Endothelial cell (in vitro differentiated cells): ENCODE measurements at regions not wholly inside any gene's neighbourhood (a gene's known extent, or its start where the extent isn't known, plus 50 kb on each side); places are given as distances from the start of the nearest gene placed in this dataset.

Experiments used
- DNase-seq: peaks from one replicate; pipeline ENCODE4 v3.0.0; 2021; ENCODE audit warnings: low spot score
- H3K27ac Mint-ChIP-seq: one replicate; pipeline ENCODE4 v1.8.0; 2021; ENCODE audit warnings: mixed read lengths, inconsistent platforms; ENCODE audit not compliant: unreplicated experiment
- H3K27me3 Mint-ChIP-seq: one replicate; pipeline ENCODE4 v1.8.0; 2021; ENCODE audit warnings: mild to moderate bottlenecking, moderate library complexity, mixed read lengths, inconsistent platforms; ENCODE audit not compliant: unreplicated experiment
- H3K36me3 Mint-ChIP-seq: one replicate; pipeline ENCODE4 v1.8.0; 2021; ENCODE audit warnings: mild to moderate bottlenecking, low read depth, mixed read lengths, inconsistent platforms; ENCODE audit not compliant: unreplicated experiment
- H3K4me1 Mint-ChIP-seq: one replicate; pipeline ENCODE4 v1.8.0; 2021; ENCODE audit warnings: mild to moderate bottlenecking, mixed read lengths, inconsistent platforms; ENCODE audit not compliant: unreplicated experiment
- H3K4me3 Mint-ChIP-seq: one replicate; pipeline ENCODE4 v1.8.0; 2021; ENCODE audit warnings: mild to moderate bottlenecking, mixed read lengths, inconsistent platforms; ENCODE audit not compliant: unreplicated experiment
- H3K9me3 Mint-ChIP-seq: one replicate; pipeline ENCODE4 v1.8.0; 2021; ENCODE audit warnings: mixed read lengths, inconsistent platforms; ENCODE audit not compliant: unreplicated experiment
- CTCF ChIP-seq: fragments of 200-600 bp; sonication (generic); IDR thresholded peaks from one replicate; pipeline ENCODE4 v1.5.0; 2021; ENCODE audit warnings: antibody characterized with exemption; ENCODE audit not compliant: unreplicated experiment

GRCh38 chr4:159837071-159837470 is 734.2 kb downstream of the RAPGEF2 start:
- Mint-ChIP-seq H3K27ac (no peak overlapping the region), H3K36me3 (no peaks in the 10 kb centered on the region), H3K27me3 (no peaks in the 10 kb centered on the region), H3K9me3 (no peaks in the 10 kb centered on the region), H3K4me3 (no peak overlapping the region), H3K4me1 (no peaks in the 10 kb centered on the region)
- DNase-seq = no peak
- no peak for TF ChIP-seq CTCF

GRCh38 chr4:159855731-159856130 is 752.9 kb downstream of the RAPGEF2 start:
- no peaks in the 10 kb centered on the region for H3K36me3 Mint-ChIP-seq
- H3K4me3 Mint-ChIP-seq = no peak overlapping the region
- no peak overlapping the region for H3K27ac Mint-ChIP-seq
- no peaks in the 10 kb centered on the region for H3K27me3 Mint-ChIP-seq
- no peaks in the 10 kb centered on the region for H3K9me3 Mint-ChIP-seq
- no peak for TF ChIP-seq CTCF
- H3K4me1 Mint-ChIP-seq = no peaks in the 10 kb centered on the region
- DNase-seq = no peak

GRCh38 chr4:159856451-159856850 is 753.6 kb downstream of the RAPGEF2 start:
- Mint-ChIP-seq H3K27me3 (no peaks in the 10 kb centered on the region), H3K27ac (no peak overlapping the region), H3K36me3 (no peaks in the 10 kb centered on the region), H3K4me1 (no peaks in the 10 kb centered on the region), H3K9me3 (no peaks in the 10 kb centered on the region), H3K4me3 (no peak overlapping the region)
- TF ChIP-seq CTCF = no peak
- DNase-seq = no peak

- no peak for TF ChIP-seq CTCF
- no peak overlapping the region for H3K4me3 Mint-ChIP-seq
- no peaks in the 10 kb centered on the region for H3K27me3 Mint-ChIP-seq
Observed at GRCh38 chr4:159859656-159860148, 756.8 kb downstream of the RAPGEF2 start.

GRCh38 chr4:159860945-159861344 is 758.1 kb downstream of the RAPGEF2 start:
- no peaks in the 10 kb centered on the region for H3K4me1 Mint-ChIP-seq
- DNase-seq = no peak
- H3K4me3 Mint-ChIP-seq = no peak overlapping the region
- no peaks in the 10 kb centered on the region for H3K9me3 Mint-ChIP-seq
- TF ChIP-seq CTCF = no peak
- H3K36me3 Mint-ChIP-seq = no peaks in the 10 kb centered on the region
- no peaks in the 10 kb centered on the region for H3K27me3 Mint-ChIP-seq
- no peak overlapping the region for H3K27ac Mint-ChIP-seq

More at GRCh38 chr4:159859656-159860148, 756.8 kb downstream of the RAPGEF2 start:
- Mint-ChIP-seq H3K4me1 (no peaks in the 10 kb centered on the region), H3K27ac (no peak overlapping the region), H3K36me3 (no peaks in the 10 kb centered on the region), H3K9me3 (no peaks in the 10 kb centered on the region)
- DNase-seq = no peak
